Muscle layer of duodenum (tissue), 2 donors: ENCODE measurements at regions not wholly inside any gene's neighbourhood (a gene's known extent, or its start where the extent isn't known, plus 50 kb on each side); places are given as distances from the start of the nearest gene placed in this dataset.

Experiments used
- H3K27ac ChIP-seq: one replicate; pipeline ENCODE4 v1.7.0; 2013; ENCODE audit warnings: mild to moderate bottlenecking, low read length
- H3K27me3 ChIP-seq: one replicate; pipeline ENCODE4 v1.7.0; 2013; ENCODE audit warnings: low read depth, mild to moderate bottlenecking, control low read depth, low read length
- H3K36me3 ChIP-seq, 2 donors: one replicate each; pipeline ENCODE4 v1.7.0; 2013; ENCODE audit warnings: low read length in 2 of 2, control low read depth in 1 of 2, mild to moderate bottlenecking in 1 of 2; ENCODE audit not compliant: insufficient read depth in 2 of 2, control insufficient read depth in 1 of 2
- H3K4me1 ChIP-seq, 2 donors: one replicate each; pipeline ENCODE4 v1.7.0; 2013; ENCODE audit warnings: low read length in 2 of 2, mild to moderate bottlenecking in 2 of 2, control low read depth in 1 of 2, moderate library complexity in 1 of 2; ENCODE audit not compliant: insufficient read depth in 2 of 2, control insufficient read depth in 1 of 2
- H3K4me3 ChIP-seq, 2 donors: one replicate each; pipeline ENCODE4 v1.7.0; 2013; ENCODE audit warnings: low read length in 2 of 2, low read depth in 1 of 2, mild to moderate bottlenecking in 1 of 2
- H3K9me3 ChIP-seq, 2 donors: one replicate each; pipeline ENCODE4 v1.7.0; 2013; ENCODE audit warnings: low read length in 2 of 2, control low read depth in 1 of 2, mild to moderate bottlenecking in 1 of 2; ENCODE audit not compliant: control insufficient read depth in 1 of 2
- donor health status: healthy.

DNA sequence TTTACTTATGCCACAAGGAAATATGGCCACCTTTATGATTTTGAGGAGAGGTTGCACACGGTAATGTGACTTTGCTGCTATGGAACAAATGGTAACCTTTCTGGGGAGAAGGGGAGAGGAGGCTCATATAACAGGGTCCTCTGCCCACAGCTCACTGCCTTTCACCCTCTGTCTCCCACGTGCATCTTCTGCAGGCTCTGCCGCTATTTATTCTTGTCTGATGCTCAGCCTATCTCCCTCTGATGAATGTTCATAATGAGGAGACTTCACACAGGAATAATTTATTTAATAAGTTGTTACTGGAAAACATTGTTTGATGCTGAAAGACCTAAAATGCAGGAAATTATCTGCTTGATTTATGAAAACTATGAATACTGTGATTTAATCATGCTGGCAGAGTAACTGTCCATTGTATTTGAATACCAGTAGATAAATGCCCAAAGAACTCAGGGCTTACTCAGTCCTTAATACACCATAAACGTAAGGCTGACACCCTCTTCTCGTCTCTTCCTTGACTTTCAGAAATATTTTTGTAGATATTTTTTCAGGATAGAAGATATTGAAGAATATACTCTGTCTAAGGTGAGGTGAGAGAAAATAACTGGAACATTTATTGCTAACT lies 721.1 kb downstream of the QKI start:
- Histone ChIP-seq H3K36me3 (no peaks in the 10 kb centered on the region), H3K27me3 (no peaks in the 10 kb centered on the region), H3K27ac (no peak overlapping the region), H3K4me1 (no peaks in the 10 kb centered on the region), H3K4me3 (no peak overlapping the region), H3K9me3 (no peaks in the 10 kb centered on the region)

DNA sequence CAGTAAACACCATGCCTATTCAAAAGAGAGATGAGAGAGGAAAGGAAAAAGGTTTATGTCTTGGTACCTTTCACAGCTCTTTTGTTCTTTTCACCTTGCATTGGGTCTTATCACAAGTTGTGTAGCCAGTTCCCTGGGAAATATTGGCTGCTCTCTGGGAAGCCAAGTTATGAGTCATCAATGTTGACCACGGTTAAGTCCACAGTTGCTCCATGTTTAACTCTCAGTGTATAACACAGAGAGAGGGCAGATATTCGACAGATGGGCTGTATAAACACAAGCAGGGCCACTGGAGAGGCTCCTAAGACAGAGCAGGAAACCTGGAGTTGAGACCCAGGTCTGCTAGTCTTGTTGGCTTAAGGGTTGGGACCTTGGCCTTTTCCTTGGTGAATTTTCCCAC lies 718.6 kb downstream of the QKI start:
- Histone ChIP-seq H3K27me3 (no peaks in the 10 kb centered on the region), H3K9me3 (no peaks in the 10 kb centered on the region), H3K36me3 (no peaks in the 10 kb centered on the region), H3K4me1 (no peaks in the 10 kb centered on the region), H3K27ac (no peak overlapping the region), H3K4me3 (no peak overlapping the region)

DNA sequence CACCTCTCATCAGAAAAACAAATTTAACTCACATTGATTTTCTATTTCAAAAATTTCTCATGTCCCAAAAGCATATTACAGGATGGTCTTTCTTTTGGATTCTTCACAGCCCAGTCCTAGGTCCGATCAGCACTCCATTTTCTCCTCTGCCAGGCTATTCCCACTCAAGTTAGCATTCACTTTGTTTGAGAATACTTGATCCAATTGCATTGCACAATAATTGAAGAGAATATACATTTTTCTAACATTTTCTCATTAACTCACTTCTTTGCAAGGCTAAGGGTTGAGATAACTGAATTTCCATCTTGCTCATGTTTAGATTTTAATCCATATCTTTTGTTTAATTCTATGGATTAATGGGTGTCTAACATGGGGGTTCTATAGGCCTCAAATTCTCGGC lies 716.1 kb downstream of the QKI start:
- no peak overlapping the region for H3K27ac ChIP-seq
- no peaks in the 10 kb centered on the region for H3K36me3 ChIP-seq
- no peaks in the 10 kb centered on the region for H3K9me3 ChIP-seq
- H3K4me1 ChIP-seq, result no peaks in the 10 kb centered on the region
- no peak overlapping the region for H3K4me3 ChIP-seq
- H3K27me3 ChIP-seq, result no peaks in the 10 kb centered on the region

DNA sequence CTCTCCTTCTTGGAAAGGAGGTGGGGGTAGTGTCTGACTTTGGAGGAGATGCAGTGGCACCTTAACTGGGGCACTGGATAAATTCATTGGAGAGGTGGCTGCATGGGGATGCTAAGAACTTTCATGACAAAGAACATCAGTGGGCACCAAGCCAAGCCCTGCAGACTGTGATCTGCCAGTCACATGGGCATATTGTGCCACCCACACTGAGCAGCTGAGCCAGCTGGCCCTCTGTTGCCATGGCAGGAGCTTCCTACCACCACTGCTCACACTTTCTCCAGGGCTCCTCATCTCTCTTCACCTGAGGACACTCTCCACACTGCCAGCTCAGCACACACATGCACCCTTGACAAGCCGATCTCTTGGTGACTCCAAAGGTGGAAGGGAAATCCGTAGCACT lies 715.6 kb downstream of the QKI start:
- H3K27ac ChIP-seq, result no peak overlapping the region
- H3K9me3 ChIP-seq, result no peaks in the 10 kb centered on the region
- H3K27me3 ChIP-seq, result no peaks in the 10 kb centered on the region
- no peak overlapping the region for H3K4me3 ChIP-seq
- no peaks in the 10 kb centered on the region for H3K4me1 ChIP-seq
- H3K36me3 ChIP-seq, result no peaks in the 10 kb centered on the region

DNA sequence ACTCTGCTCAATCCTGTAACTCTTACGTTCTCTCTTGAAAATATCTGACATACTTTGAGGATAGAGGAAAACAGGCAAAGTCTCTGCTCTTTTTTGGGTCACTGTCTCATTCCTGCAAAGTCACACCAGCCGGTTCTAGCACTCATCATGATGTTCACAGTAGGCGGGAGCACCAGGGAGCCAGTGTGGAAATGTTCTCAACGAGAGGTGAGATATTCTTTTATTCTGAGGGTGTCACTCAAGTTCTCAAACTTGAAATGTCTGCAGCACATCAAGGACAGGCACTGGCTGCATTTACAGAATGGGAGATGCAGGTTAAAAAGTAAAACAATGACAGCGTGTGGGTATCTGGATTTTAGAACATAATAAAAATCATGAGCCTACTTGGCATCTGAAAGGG lies 714.7 kb downstream of the QKI start:
- Histone ChIP-seq H3K27me3 (no peaks in the 10 kb centered on the region), H3K4me1 (no peaks in the 10 kb centered on the region), H3K27ac (no peak overlapping the region), H3K4me3 (no peak overlapping the region), H3K36me3 (no peaks in the 10 kb centered on the region), H3K9me3 (no peaks in the 10 kb centered on the region)

GRCh38 chr6:164128101-164128500 lies 713.6 kb downstream of the QKI start:
- H3K4me3 ChIP-seq, result no peak overlapping the region
- no peaks in the 10 kb centered on the region for H3K36me3 ChIP-seq
- H3K9me3 ChIP-seq, result no peaks in the 10 kb centered on the region
- no peaks in the 10 kb centered on the region for H3K27me3 ChIP-seq
- H3K27ac ChIP-seq, result no peak overlapping the region
- no peaks in the 10 kb centered on the region for H3K4me1 ChIP-seq

- H3K9me3 ChIP-seq, result no peaks in the 10 kb centered on the region
- no peak overlapping the region for H3K4me3 ChIP-seq
- no peaks in the 10 kb centered on the region for H3K4me1 ChIP-seq
- no peaks in the 10 kb centered on the region for H3K36me3 ChIP-seq
- no peaks in the 10 kb centered on the region for H3K27me3 ChIP-seq
- no peak overlapping the region for H3K27ac ChIP-seq
These were observed 710.5 kb downstream of the QKI start for GRCh38 chr6:164124986-164125385.

- Histone ChIP-seq H3K36me3 (no peaks in the 10 kb centered on the region), H3K4me1 (no peaks in the 10 kb centered on the region), H3K9me3 (no peaks in the 10 kb centered on the region), H3K27ac (no peak overlapping the region), H3K4me3 (no peak overlapping the region), H3K27me3 (no peaks in the 10 kb centered on the region)
These were observed 710.0 kb downstream of the QKI start for GRCh38 chr6:164124473-164124872.

GRCh38 chr6:164122109-164122508 lies 707.6 kb downstream of the QKI start:
- Histone ChIP-seq H3K4me3 (no peak overlapping the region), H3K36me3 (no peaks in the 10 kb centered on the region), H3K27ac (no peak overlapping the region), H3K9me3 (no peaks in the 10 kb centered on the region), H3K4me1 (no peaks in the 10 kb centered on the region), H3K27me3 (no peaks in the 10 kb centered on the region)

GRCh38 chr6:164121527-164121926 lies 707.0 kb downstream of the QKI start:
- Histone ChIP-seq H3K4me3 (no peak overlapping the region), H3K4me1 (no peaks in the 10 kb centered on the region)

DNA sequence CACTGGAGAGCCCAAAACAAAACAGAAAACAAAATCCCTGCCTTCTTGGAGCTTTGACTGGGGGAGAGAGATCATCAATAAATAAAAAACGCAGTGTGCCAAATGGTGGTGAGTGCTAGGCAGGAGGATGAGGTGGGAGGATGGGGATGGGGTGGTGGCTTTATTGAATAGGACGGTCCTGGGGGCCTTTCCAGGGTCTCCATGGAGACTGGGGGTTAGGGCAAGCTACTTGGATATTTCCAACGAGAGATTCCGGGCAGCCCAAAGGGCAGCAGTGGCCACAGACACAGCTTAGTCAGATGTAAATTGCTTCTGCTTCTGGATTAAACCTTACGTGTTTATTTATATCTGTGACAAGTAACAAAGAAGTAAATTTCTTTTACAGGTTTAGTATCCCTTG lies 700.1 kb downstream of the QKI start:
- peaks cover 0 to under 1% of the 10 kb centered on the region in 2 donors for H3K4me1 ChIP-seq
- H3K9me3 ChIP-seq, result no peaks in the 10 kb centered on the region
- H3K27ac ChIP-seq, result no peak overlapping the region
- H3K27me3 ChIP-seq, result no peaks in the 10 kb centered on the region
- H3K4me3 ChIP-seq, result no peak overlapping the region
- H3K36me3 ChIP-seq, result no peaks in the 10 kb centered on the region

More at GRCh38 chr6:164121527-164121926, 707.0 kb downstream of the QKI start:
- Histone ChIP-seq H3K27me3 (no peaks in the 10 kb centered on the region), H3K36me3 (no peaks in the 10 kb centered on the region), H3K27ac (no peak overlapping the region), H3K9me3 (no peaks in the 10 kb centered on the region)

GRCh38 chr6:164114051-164114450 lies 699.5 kb downstream of the QKI start:
- Histone ChIP-seq H3K27ac (no peak overlapping the region), H3K36me3 (no peaks in the 10 kb centered on the region), H3K9me3 (no peaks in the 10 kb centered on the region)

More at GRCh38 chr6:164114051-164114450, 699.5 kb downstream of the QKI start:
- peaks cover 0 to 5% of the 10 kb centered on the region in 2 donors for H3K4me1 ChIP-seq
- H3K4me3 ChIP-seq, result no peak overlapping the region
- no peaks in the 10 kb centered on the region for H3K27me3 ChIP-seq
